ENCODE measurements at regions not wholly inside any gene's neighbourhood (a gene's known extent, or its start where the extent isn't known, plus 50 kb on each side); places are given as distances from the start of the nearest gene placed in this dataset.

DNA sequence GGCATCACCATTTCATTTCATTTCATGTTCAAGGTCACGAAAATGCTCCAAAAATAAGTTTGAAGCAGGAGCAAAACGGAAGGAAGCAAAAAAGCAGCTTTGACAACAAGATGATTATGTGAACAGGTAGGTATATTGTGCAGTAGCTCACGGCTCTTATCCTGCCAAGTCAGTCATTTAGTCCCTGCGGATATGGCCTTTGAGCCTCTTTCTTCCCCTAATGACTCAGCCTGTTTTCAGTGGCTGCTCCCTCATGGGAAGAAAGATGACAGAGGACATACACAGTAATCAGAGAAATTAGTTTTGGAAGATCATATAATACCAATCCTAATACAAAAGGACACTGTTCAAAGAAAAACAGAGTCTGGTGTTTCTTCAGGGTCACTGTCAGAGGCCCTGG lies 155.8 kb upstream of the GRAMD2B start:
- no peak for TF ChIP-seq YY1 (IDR thresholded peaks at IDR 0.05)
- TF ChIP-seq, protein P1, sequence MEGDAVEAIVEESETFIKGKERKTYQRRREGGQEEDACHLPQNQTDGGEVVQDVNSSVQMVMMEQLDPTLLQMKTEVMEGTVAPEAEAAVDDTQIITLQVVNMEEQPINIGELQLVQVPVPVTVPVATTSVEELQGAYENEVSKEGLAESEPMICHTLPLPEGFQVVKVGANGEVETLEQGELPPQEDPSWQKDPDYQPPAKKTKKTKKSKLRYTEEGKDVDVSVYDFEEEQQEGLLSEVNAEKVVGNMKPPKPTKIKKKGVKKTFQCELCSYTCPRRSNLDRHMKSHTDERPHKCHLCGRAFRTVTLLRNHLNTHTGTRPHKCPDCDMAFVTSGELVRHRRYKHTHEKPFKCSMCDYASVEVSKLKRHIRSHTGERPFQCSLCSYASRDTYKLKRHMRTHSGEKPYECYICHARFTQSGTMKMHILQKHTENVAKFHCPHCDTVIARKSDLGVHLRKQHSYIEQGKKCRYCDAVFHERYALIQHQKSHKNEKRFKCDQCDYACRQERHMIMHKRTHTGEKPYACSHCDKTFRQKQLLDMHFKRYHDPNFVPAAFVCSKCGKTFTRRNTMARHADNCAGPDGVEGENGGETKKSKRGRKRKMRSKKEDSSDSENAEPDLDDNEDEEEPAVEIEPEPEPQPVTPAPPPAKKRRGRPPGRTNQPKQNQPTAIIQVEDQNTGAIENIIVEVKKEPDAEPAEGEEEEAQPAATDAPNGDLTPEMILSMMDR (IDR thresholded peaks at IDR 0.05; ENCODE audit: low read depth, low read length, missing input control) = no peak

Data from liver (tissue), 2 donors.